ENCODE measurements at regions not wholly inside any gene's neighbourhood (a gene's known extent, or its start where the extent isn't known, plus 50 kb on each side); places are given as distances from the start of the nearest gene placed in this dataset.
"Not testable (repeated sequence)": the region's sequence is repeated elsewhere in the genome, so short reads cannot be mapped to it uniquely, and the experiment has no call there.

DNA sequence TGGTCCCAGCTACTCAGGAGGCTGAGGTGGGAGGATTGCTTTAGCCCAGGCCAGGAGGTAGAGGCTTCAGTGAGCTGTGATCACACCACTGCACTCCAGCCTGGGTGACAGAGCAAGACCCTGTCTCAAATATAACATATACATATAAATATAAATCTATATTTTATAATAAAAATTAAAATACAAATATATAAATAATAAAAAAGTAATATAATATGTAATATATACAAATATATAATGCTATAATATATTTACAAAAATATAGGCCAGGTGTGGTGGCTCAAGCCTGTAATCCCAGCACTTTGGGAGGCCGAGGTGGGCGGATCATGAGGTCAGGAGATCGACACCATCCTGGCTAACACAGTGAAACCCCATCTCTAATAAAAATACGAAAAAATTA, 131.4 kb downstream of the MFAP3L start:
- not testable (repeated sequence) for TF ChIP-seq POLR2A (IDR thresholded peaks at IDR 0.05)
- TF ChIP-seq, protein P1, sequence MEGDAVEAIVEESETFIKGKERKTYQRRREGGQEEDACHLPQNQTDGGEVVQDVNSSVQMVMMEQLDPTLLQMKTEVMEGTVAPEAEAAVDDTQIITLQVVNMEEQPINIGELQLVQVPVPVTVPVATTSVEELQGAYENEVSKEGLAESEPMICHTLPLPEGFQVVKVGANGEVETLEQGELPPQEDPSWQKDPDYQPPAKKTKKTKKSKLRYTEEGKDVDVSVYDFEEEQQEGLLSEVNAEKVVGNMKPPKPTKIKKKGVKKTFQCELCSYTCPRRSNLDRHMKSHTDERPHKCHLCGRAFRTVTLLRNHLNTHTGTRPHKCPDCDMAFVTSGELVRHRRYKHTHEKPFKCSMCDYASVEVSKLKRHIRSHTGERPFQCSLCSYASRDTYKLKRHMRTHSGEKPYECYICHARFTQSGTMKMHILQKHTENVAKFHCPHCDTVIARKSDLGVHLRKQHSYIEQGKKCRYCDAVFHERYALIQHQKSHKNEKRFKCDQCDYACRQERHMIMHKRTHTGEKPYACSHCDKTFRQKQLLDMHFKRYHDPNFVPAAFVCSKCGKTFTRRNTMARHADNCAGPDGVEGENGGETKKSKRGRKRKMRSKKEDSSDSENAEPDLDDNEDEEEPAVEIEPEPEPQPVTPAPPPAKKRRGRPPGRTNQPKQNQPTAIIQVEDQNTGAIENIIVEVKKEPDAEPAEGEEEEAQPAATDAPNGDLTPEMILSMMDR (IDR thresholded peaks at IDR 0.05): not testable (repeated sequence)

Measured in breast epithelium (tissue), 3 donors.